GM18507 (cell line): ENCODE measurements at regions not wholly inside any gene's neighbourhood (a gene's known extent, or its start where the extent isn't known, plus 50 kb on each side); places are given as distances from the start of the nearest gene placed in this dataset.

Experiments used
- DNase-seq: peaks from one replicate; pipeline ENCODE4 v3.0.0; 2011; ENCODE audit warnings: low read depth; ENCODE audit not compliant: insufficient read length; ENCODE audit errors: extremely low spot score
- FAIRE-seq: peaks from 2 replicates; lab custom pipeline; 2011; peaks lifted over from hg19 to GRCh38; lab: Jason Lieb, UNC

DNA sequence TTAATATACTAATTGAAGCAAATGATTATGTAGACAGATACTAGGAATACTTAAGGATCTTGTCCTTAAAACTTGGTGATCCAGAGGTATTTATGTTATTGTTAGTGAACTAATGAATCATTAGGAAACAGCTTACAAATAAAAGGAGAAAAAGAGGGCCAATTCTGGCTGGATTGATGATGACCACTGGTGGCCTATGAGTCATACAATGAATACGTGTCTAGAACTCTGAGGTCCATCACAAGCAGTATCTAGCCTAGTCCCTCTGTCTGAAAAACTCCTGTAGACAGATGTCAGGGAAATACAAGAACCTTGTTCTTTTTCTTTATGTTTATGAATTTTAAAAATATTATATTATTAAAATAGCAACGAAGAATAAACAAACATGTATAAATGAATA lies 51.7 kb upstream of the RTL1 start:
- no peak for DNase-seq
- FAIRE-seq: no peak

DNA sequence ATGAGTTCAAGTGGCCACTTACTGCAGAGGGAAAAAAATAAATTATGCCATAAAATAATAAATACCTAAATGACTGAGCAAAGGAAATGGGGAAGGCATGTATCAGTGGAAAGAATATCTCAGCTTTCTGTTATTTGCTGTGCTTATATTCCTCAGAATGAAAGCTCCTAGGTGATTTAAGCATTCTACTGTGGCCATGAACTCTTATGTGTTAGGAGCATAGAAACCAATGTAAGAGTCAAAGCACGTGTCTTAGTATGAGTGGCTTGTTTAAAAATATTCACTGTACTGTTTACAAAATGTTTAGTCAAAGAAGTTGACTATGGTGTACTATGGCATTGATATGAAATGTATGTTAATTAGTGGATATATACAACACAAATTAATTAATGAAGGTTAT lies 59.0 kb upstream of the RTL1 start:
- FAIRE-seq: no peak
- DNase-seq: no peak

DNA sequence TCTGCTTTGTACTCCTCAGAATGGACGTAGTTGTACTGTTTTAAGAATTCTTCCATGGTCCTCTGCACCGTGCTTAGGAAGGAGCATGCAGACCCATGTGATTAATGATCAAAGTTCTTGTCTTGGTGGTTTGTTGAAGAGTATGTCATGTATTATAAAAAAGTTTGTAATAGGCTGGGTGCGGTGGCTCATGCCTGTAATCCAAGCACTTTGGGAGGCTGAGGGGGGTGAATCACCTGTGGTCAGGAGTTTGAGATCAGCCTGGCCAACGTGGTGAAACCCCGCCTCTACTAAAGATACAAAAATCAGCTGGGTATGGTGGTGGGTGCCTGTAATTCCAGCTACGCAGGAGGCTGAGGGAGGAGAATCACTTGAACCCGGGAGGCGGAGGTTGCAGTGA lies 61.8 kb upstream of the RTL1 start:
- FAIRE-seq (no peak), DNase-seq (no peak)

DNA sequence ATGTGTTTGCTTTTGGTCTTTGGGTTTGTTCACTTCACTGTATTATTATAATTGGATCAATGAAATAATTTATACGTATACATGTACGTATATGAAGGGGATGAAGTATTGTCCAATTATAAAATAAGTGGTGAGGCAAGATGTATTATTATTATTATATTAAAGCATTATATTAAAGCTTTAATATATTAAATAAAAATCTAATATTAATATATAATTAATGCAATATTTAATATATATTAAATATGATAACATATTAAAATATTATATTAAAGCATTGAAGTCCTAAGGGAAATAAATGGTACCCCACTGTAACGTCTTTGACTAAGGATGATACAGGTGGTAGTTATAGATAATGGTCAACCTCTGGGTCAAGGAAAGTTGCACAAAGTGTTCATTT lies 63.7 kb upstream of the RTL1 start:
- DNase-seq: no peak
- FAIRE-seq: no peak

DNA sequence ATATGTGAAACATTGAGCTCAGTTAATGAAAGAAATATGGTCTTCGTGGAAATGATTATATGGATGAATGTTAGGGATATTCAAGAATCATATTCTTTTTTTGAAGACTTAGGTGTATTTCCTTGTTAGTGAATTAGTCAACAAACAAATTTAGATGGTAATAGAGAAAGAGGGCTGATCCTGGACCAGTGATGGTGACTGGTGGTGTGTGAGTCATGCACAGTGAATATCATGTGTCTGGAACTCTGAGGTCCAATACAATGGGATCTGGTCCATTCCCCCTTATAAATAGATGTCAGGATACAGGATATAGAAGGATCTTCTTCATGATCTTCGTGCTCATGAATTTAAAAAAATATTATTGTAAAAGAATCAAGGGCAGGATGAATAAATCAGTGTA lies 64.4 kb upstream of the RTL1 start:
- FAIRE-seq: no peak
- no peak for DNase-seq

DNA sequence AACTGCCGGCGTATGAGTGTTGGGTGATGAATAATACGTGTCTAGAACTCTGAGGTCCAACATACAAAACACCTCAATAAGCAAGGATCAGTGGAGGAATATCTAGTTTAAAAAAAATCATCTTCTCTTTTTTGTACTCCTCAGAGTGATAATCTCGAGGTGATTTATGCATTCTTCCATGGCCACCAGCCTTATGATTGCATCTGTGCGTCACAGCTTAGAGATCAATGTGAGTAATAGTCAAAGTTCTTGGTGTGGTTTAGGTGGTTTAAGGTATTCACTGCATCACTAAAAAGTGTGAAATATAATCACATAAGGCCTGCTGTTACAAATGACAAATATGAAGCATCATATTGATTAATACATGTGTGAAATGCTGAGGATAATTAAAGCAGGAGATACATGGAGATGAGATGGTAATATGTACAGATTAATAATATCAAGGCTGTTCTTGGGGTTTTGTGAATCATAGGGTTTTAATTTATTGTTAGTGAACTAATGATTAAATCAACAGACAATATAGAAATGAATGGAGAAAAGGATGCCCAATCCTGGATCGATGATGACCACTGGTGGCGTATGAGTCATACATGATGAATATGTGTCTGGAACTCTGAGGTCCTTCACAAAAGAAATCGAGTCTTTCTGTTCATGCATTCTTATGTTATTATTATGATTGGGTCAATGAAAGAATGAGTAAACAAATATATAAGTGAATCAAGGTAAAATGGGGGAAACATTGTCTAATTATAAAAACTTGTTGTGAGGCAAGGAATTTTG lies 68.8 kb upstream of the RTL1 start:
- FAIRE-seq (no peak), DNase-seq (no peak)

DNA sequence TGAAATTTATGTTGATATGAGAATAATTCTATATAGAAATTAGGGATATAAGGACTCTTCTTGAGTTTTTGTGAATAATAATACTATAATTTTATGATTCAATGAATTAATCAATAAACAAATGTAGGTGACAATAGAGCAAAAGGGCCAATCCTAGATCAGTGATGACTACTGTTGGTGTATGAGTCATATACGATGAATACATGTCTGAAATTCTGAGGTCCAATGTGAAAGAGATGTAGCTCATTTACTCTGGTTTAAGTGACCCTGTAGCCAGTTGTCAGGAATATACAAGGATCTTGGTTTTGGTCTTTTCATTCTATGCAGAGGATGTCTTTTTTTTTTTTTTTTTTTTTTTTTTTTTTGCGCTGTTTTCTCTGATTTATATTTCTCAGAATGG lies 72.1 kb upstream of the RTL1 start:
- DNase-seq (no peak), FAIRE-seq (no peak)

DNA sequence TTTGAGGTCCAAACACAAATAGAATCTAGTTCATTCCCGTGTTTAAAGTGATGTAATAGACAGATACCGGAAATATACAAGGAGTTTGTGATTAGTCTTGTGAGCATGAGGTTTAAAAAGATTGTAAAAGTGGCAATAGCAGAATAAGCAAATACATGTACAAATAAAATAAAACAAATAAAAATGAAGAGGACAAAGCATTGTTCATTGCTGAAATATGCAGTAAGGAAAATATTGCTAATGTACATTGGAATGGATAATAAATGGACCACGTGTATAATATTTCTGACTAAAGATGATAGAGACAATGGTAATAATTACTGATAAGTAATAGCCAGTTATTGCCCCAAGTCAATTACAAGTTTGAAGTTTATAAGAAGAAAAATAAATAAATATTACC lies 75.6 kb upstream of the RTL1 start:
- FAIRE-seq: no peak

DNA sequence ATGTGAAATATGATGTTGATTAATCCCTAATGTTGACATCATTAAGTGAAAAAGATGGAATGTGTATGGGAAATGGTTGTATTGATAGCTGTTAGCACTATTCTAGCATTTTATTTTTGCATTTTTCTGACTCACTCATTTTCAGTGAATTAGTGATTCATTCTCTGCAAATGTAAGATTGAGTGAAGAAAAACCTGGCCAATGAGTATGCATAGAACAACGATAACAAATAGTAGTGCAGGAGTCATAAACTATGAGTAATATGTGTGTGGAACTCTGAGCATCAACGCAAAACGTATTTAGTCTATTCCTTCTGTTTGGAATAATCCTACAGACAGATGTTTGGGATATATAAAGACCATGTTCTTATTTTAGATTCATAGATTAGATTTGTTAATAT lies 76.3 kb upstream of the RTL1 start:
- DNase-seq: no peak
- no peak for FAIRE-seq

More for the DNA sequence above, 75.6 kb upstream of the RTL1 start:
- DNase-seq: no peak

DNA sequence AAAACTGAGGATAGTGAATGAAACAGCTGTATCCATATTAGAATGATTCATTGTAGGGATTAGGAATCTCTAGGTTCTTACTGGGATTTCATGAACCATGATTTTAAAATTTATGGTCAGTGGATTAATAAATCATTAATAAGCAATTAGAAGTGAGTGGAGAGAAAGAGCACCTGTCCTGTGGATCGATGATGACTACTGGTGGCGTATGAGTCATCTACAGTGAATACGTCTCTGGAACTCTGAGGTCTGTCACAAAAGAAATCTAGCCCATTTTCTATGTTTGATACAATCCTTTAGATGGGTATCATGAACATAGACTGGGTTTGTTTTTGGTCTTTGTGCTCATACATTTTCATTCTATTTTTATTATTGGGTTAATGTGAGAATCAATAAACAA lies 77.3 kb upstream of the RTL1 start:
- FAIRE-seq: no peak
- no peak for DNase-seq

DNA sequence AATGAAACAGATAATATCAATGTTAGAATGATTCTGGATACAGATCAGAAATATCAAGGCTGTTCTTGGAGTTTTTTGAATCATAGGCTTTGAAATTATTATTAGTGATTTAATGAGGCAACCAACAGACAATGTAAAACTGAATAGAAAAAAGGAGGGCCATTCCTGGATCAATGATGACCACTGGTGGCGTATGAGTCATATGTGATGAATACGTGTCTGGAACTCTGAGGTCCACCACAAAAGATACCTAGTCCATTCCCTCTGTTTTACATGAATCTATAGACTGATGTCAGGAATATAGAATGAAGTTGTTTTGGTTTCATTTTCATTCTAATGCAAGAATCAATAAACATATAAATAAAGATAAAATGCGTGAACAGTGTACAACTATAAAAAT lies 78.3 kb upstream of the RTL1 start:
- DNase-seq: no peak
- no peak for FAIRE-seq

DNA sequence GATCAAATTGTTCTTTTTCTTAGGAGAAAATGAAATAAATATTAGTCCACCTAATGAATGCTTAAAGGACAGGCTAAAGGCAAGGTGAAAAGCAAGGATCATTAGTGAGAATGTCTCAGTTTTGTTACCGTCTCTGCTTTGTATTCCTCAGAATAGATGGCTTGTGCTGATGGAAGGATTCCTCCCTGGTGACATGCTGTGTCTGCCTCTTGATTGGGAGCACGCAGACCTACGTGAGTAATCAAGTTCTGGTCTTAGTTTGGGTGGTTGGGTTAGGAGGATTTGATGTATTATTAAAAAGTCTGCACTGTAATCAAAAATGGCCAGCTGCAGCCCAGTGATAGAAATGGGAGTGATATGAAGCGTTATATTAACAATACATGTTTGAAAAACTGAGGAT lies 78.8 kb upstream of the RTL1 start:
- FAIRE-seq: no peak
- no peak for DNase-seq

DNA sequence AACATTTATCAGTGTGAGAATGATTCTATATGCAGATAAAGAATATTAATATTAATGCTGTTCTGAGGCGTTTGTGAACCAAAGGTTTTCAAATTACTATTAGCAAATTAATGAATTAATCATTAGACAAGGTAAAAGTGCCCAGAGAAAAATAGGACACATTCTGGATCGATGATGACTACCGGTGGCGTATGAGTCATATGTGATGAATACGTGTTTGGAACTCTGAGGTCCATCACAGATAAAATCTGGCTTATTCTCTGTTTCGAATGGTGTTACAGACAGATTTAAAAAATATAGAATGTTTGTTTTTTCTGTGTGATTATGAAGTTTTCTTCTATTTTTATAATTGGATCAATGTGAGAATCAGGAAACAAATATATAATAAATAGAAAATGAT lies 79.2 kb upstream of the RTL1 start:
- FAIRE-seq: no peak
- no peak for DNase-seq

DNA sequence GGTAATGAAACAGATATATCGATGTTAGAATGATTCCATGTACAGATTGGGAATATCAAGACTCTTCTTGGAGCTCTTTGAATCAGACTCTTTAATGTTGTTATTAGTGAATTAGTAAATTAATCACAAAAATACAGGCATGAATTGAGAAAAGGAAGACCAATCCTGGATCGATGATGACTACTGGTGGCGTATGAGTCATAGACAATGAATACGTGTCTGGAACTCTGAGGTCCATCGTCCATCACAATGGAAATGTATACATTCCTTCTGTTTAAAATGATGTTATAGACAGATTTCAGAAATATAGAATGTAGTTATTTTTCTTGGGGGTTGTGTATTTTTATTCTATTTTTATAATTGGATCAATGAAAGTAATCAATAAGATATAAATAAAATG lies 80.2 kb upstream of the RTL1 start:
- FAIRE-seq (no peak), DNase-seq (no peak)

DNA sequence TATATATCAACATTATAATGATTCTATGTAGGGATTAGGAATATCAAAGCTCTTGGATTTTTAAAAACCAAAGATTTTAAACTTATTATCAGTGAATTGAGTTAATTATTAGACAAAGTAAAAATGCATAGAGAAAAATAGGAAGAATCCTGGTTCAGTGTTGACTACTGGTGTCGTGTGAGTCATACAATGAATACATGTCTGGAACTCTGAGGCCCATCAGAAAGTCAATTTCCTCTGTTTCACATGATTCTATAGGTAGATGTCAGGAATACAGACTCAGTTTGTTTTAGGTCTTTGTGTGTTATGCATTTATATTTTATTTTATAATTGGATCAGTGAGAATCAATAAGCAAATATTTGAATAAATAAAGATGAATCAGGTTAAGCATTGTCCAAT lies 84.5 kb upstream of the RTL1 start:
- DNase-seq (no peak), FAIRE-seq (no peak)

DNA sequence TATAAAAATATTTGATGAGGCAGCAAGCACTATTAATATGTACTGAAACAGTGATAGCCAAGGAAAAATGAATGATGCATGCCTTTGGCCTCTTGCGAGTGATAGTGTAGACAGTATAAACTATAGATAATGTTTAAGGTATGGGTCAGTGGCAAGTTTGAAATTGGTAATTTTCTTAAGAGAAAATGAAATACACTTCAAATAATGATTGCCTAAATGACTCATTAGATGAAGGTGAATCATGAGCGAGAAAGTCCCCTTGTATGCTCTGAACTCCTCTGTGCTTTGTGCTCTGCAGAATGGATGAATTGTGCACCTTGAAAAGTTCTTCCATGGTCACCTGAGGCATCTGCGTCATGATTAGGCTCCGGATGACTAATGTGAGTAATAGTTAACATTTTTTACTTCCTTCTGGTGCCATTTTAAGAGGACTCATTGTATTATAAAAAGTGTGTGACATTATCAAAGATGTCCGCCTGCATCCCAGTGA lies 84.9 kb upstream of the RTL1 start:
- FAIRE-seq: no peak
- DNase-seq: no peak

DNA sequence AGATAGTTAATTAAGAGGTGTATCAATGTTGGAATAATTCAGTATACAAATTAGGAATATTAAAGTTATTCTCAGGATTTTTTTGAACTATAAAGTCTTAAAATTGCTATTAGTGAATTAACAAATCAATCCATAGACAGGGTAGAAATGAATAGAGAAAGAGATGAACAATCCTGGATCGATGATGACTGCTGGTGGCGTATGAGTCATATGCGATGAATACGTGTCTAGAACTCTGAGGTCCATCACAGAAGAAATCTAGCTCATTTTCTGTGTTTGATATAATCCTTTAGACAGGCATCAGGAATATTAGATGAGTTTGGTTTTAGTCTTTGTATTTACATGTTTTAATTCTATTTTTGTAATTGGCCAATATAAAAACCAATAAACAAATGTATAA lies 85.4 kb upstream of the RTL1 start:
- DNase-seq (no peak), FAIRE-seq (no peak)

DNA sequence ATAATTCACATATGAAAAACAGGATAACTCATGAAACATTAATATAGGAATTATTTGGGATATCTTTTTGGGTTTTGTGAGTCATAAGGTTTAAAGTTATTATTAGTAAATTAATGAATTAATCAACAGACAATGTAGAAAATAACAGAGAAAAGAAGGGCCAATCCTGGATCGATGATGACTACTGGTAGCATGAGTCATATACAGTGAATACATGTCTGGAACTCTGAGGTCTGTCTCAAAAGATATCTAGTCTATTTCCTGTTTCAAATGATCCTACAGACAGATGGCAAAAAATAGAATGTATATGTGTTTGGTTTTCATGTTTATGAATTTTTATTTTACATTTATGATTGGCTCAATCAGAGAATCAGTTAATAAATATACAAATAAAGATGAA lies 86.4 kb upstream of the RTL1 start:
- FAIRE-seq: no peak
- no peak for DNase-seq

DNA sequence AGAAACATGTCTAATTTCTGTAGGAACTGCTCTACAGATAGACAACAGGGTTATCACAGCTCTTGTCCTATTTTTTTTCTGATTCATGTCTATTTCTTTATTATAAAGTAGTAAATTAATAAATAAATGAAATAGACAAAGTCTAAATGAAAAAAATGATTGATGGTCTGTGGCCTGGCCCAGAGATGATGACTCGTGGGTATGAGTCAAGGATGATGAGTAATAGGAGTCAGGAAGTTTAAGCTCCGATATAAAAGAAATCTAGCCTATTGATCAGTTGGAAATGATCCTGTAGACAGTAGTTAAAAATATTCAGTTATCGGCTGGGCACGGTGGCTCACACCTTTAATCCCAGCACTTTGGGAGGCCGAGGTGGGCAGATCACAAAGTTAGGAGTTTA lies 90.6 kb upstream of the RTL1 start:
- no peak for FAIRE-seq
- DNase-seq: no peak

DNA sequence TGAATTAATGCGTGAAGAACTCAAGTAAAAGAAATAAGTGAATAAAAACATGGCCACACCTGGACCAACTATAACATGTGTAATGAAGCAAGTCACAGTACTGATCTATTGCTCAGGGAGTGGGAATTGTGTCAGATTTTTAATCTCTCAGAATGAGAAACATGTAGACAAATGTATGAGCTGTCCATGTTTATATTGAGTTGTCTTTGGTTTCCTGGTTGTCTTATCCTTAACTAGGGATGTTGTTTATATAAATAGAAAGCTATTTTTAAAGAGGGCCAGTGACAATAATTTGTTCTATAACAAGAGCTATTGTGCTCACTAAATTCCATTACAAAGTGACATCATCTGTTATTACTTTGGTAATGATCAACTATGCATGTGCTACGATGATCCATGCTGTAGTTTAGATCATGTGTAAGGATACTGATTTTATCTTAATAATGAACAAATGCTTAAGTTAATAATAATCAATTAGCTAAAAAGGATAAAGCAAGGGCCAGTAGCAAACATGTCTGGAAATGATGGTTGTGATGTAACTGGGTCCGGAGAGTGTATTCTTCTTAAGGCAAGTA lies 91.3 kb upstream of the RTL1 start:
- no peak for DNase-seq
- no peak for FAIRE-seq

DNA sequence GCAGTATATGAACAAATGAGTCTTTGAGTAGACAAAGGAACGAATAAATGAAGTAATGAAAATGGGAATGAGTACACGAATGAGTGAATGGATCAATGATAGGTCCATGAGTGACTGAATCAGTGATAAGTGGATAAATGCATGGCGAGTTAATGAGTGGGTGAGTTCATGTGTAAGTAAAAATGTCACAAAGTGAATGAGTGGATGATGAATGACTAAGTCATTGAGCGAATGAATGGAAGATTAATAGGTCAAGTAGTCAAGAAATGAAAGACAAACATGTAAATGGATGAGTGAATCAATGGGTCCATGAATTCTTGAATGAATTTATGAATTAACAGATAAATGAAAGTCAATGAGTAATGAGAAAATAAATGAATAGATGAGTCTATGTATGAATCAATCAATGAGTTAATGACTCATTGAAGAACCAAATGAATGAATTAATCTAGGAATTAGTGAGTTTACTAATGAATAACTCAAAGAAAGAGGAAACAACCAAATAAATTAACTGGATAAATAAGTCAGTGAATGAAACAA lies 97.3 kb upstream of the RTL1 start:
- DNase-seq (no peak), FAIRE-seq (no peak)
